ENCODE measurements at regions not wholly inside any gene's neighbourhood (a gene's known extent, or its start where the extent isn't known, plus 50 kb on each side); places are given as distances from the start of the nearest gene placed in this dataset.
A peak's percentile ranks its signal among the peaks of the same experiment; 100 is the strongest.
"Not testable (repeated sequence)": the region's sequence is repeated elsewhere in the genome, so short reads cannot be mapped to it uniquely, and the experiment has no call there.

DNA sequence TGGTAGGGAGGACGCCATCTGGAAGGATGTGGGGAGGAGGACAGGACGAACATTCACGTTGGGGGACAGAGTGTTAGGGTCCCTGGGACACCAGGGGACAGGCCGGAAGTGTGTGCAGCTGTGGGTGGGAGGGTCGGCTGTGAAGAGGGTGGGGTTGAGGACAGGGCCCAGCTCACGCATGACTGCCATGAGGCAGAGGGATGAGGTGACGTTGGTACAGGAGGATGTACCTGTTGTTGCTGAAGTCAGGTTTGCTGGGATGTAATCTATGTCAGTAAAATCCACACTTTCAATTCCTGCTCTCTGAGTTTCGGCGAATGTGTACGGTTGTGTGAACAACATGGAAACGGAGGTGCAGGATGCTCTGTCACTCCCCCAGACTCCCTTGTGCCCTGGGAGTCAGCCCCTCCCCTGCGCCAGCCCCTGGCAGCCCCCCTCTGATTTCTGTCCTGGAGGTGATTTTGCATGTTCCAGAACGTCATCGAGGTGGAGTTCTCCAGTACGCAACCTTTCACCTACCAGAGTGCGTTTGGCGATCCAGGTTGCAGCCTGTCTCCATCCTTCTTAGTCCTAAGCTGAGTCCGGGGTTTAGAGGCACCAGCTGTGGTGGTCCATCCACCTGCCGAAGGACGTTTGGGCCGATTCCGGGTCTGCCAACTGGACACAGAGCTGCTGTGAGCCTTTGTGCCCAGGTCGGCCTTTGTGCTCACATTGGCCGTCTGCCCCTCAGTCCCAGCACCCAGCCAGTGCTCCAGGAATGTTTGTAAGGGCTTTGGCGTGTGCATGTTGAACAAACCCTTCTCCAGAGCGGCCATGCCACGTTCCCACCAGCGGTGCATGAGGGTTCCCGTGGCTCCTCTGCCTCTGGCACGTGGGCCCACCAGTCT lies 203.2 kb downstream of the NPIPB11 start:
- not testable (repeated sequence) for H3K27me3 ChIP-seq, H3K36me3 ChIP-seq, H3K9me3 ChIP-seq, H3K4me3 ChIP-seq
- Histone ChIP-seq H3K27ac (peak overlapping the region; percentile 51), H3K4me1 (peaks cover 34% of the 10 kb centered on the region)
- peak; percentile 54 to 76 for DNase-seq (ENCODE audit: low spot score in 2 of 2)
- WGBS: 86% methylated on average over 23 of the region's 30 CpGs

DNA sequence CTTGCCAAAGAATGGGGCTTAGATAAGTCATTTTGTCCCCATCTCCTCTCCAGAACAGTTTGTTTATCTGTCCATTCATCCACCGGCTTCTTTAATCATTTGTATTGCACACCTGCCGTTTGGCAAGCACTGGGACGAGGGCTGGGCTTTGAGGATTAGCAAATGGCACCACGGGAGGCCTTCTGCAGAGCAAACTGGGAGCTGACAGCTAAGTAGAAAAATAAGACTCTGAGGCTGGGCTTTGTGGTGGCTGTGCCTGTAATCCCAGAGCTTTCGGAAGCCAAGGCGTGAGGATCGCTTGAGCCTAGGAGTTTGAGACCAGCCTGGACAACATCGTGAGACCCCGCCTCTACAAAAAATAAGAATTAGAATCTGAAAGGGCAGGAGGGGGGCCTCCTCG lies 203.9 kb downstream of the NPIPB11 start:
- WGBS: 62% methylated on average over 10 of the region's 10 CpGs
- DNase-seq (ENCODE audit: low spot score in 2 of 2): peak; percentile 62 to 63
- Histone ChIP-seq H3K4me1 (peaks cover 34% of the 10 kb centered on the region), H3K27ac (peak overlapping the region; percentile 51)
- not testable (repeated sequence) for H3K4me3 ChIP-seq, H3K27me3 ChIP-seq, H3K9me3 ChIP-seq, H3K36me3 ChIP-seq

DNA sequence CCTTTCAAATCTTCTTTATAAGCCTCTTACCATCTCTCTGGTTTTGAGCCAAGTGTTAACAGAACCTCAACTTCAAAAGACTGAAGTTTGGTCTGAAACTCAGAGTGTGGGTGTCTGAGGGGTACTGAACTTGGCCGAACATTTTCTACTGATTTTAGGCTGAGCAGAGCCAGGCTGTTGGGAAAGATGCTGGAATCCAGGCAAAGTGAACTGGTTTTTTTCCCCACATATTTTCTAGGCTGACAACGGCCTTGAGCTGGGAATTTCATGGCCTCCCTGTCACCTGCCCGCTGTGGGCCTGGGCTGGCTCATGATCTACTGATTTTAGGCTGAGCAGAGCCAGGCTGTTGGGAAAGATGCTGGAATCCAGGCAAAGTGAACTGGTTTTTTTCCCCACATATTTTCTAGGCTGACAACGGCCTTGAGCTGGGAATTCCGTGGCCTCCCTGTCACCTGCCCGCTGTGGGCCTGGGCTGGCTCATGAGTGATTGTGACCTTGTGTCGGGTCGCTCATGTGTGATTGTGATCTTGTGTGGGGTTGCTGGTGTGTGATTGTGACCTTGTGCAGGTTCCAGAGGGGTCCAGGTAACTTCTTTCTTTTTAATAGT lies 204.4 kb downstream of the NPIPB11 start:
- H3K36me3 ChIP-seq, H3K4me3 ChIP-seq, H3K27me3 ChIP-seq, H3K27ac ChIP-seq, H3K9me3 ChIP-seq: not testable (repeated sequence)
- peak in 1 of 3 donors; percentile 5 for TF ChIP-seq POLR2AphosphoS5 (IDR thresholded peaks at IDR 0.05)
- WGBS: 31% methylated on average over 6 of the region's 8 CpGs
- peak; percentile 82 to 89 for DNase-seq (ENCODE audit: low spot score in 2 of 2)
- peaks cover 34% of the 10 kb centered on the region for H3K4me1 ChIP-seq

DNA sequence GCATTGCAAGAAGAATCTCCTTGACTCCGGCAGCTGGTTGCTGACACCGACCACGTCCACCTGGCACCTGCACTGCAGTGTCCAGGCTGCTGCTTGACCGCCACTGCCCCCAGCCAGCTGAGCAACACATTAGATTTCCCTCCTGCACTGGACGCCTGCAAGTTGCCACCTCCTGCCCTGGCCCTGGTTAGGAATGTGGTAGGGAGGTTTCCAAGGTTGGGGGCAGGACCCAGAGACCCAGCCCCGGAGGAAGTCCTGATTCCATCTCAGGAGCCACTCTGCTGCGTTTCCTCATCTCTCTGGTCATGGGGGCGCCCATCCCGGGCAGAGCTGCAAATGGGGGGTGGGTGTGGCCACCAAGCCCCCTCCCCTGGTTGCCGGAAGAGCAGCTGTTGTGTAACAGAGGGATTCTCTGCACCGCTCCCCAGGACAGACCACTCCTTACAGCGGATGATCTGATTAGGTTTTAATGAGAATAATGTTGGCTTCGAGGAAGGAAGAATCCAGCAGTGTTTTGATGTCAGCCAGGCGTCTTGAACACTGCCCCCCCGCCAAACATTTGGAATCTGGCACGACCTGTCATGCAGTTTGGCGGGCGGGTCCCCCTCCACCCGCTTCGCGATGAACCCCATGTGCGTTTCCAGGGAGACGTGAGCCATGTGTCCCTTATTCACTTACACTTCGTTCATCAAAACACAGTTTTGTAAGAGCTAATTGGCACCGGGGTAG lies 205.1 kb downstream of the NPIPB11 start:
- not testable (repeated sequence) for H3K4me3 ChIP-seq, H3K36me3 ChIP-seq, H3K27me3 ChIP-seq, H3K9me3 ChIP-seq
- peak; percentile 81 to 83 for DNase-seq (ENCODE audit: low spot score in 2 of 2)
- Histone ChIP-seq H3K27ac (peak overlapping the region; percentile 62), H3K4me1 (peaks cover 34% of the 10 kb centered on the region)
- TF ChIP-seq POLR2AphosphoS5 (IDR thresholded peaks at IDR 0.05): peak in 1 of 3 donors; percentile 14
- WGBS: 29% methylated on average over 13 of the region's 25 CpGs

DNA sequence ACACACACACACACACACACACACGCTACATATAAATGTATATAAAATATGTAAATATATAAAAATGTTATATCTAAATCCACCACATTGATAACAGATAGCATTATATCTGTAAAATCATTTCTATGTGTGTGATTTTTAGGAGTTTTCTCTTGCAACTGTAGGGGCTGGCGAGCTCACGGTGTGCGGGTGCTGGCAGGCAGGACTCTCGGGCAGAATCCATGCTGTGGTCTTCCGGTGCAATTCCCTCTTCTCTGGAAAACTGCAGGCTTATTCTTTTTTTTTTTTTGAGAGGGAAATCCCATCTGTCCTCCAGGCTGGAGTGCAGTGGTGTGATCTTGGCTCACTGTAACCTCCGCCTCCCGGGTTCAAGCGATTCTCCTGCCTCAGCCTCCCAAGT lies 205.8 kb downstream of the NPIPB11 start:
- H3K4me3 ChIP-seq, H3K36me3 ChIP-seq, H3K9me3 ChIP-seq, H3K27me3 ChIP-seq: not testable (repeated sequence)
- 65% methylated on average over 9 of the region's 9 CpGs for WGBS
- DNase-seq (ENCODE audit: low spot score in 2 of 2): peak in 1 of 2 donors; percentile 30
- Histone ChIP-seq H3K27ac (peak overlapping the region; percentile 62), H3K4me1 (peaks cover 34% of the 10 kb centered on the region)

DNA sequence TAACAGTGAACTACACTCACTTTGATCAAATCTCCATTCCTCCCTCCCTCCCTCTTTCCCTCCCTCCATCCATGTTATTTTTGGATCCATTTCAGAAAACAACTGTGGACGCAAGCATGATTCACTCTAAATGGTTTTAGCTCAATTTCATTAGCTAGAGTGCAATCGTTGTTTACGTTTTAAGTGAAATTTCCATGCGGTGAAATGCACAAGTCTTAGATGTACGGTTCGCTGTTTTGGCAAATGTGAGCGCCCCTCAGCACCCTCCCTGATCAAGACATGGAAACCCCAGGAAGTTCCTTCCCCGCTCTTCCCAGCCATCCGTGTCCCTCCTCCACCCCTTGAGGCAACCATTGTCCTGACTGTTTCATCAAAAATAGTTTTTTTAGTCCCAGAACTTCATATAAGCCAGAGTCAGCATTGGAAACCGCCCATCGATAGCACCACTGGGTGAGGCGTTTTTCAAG lies 206.3 kb downstream of the NPIPB11 start:
- not testable (repeated sequence) for H3K36me3 ChIP-seq, H3K9me3 ChIP-seq, H3K27me3 ChIP-seq, H3K4me3 ChIP-seq
- peak overlapping the region; percentile 62 for H3K27ac ChIP-seq
- 50% methylated on average over 12 of the region's 12 CpGs for WGBS
- DNase-seq (ENCODE audit: low spot score in 2 of 2): peak; percentile 73 to 79
- H3K4me1 ChIP-seq: peaks cover 30% of the 10 kb centered on the region

DNA sequence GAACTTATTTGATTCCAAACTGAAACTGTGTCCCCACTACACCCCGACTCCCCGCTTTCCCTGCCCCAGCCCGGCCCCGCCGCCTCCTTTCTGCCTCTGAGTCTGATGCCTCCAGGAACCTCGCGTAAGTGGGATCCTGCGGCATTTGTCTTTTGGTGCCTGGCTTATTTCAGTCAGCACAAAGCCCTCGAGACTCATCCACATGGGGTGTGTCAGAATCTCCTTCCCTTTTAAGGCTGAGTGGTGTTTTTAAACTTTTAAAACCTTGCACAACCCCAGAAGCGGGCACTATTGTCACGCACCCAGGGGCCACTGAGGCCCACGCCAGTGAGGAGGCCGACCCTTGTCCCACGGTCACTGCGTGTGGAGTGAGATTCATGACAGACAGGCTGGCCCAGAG lies 206.9 kb downstream of the NPIPB11 start:
- WGBS: 51% methylated on average over 11 of the region's 15 CpGs
- DNase-seq (ENCODE audit: low spot score in 2 of 2): peak; percentile 74 to 83
- peak in 1 of 2 donors; percentile 18 for TF ChIP-seq POLR2A (IDR thresholded peaks at IDR 0.05)
- H3K9me3 ChIP-seq, H3K27me3 ChIP-seq, H3K36me3 ChIP-seq, H3K4me3 ChIP-seq: not testable (repeated sequence)
- H3K4me1 ChIP-seq: peaks cover 27% of the 10 kb centered on the region
- peak overlapping the region; percentile 62 for H3K27ac ChIP-seq

DNA sequence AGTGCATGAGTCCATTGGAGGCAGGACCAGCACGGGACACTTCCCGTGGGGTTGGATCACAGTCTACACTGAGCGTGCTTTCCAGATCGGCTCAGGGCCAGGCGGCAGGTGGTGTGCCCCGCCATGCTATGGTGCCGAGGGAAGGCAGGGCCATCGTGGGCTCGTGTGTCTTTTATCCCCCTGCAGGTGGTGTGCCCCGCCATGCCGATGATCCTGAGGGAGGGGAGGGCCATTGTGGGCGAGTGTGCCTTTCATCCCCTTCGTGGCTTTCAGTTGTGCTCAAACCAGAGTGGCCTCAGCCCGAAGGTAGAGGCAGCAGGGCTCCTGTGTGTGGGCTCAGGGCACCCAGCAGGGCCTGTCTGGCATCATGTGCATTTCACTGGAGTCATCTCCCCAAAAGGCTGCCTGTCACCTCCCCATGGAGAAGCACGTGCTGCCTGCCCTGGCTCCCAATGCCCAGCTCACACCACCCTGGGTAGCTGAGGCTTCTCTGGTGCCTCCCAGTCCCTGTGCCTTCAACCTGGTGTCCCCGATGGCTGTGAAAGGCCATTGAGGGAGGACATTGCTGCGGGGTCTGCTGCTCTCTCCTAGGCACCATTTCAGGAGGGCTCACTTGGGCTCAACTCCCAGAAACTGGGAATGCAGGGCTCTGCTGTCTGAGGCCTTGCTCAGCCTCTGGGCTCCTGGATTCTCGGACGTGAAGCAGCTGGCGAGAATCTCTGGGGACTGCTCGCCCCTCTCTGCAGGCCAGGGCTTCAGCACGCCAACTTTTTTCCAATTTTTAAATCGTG lies 207.6 kb downstream of the NPIPB11 start:
- Histone ChIP-seq H3K27ac (peak overlapping the region; percentile 62), H3K4me3 (no peak overlapping the region)
- DNase-seq (ENCODE audit: low spot score in 2 of 2): peak; percentile 62 to 65

More for the DNA sequence above, 207.6 kb downstream of the NPIPB11 start:
- no peak for TF ChIP-seq POLR2AphosphoS5 (IDR thresholded peaks at IDR 0.05)
- TF ChIP-seq, protein P1, sequence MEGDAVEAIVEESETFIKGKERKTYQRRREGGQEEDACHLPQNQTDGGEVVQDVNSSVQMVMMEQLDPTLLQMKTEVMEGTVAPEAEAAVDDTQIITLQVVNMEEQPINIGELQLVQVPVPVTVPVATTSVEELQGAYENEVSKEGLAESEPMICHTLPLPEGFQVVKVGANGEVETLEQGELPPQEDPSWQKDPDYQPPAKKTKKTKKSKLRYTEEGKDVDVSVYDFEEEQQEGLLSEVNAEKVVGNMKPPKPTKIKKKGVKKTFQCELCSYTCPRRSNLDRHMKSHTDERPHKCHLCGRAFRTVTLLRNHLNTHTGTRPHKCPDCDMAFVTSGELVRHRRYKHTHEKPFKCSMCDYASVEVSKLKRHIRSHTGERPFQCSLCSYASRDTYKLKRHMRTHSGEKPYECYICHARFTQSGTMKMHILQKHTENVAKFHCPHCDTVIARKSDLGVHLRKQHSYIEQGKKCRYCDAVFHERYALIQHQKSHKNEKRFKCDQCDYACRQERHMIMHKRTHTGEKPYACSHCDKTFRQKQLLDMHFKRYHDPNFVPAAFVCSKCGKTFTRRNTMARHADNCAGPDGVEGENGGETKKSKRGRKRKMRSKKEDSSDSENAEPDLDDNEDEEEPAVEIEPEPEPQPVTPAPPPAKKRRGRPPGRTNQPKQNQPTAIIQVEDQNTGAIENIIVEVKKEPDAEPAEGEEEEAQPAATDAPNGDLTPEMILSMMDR (IDR thresholded peaks at IDR 0.05): no peak
- no peaks in the 10 kb centered on the region for H3K36me3 ChIP-seq
- H3K27me3 ChIP-seq: no peaks in the 10 kb centered on the region
- H3K9me3 ChIP-seq: no peaks in the 10 kb centered on the region
- WGBS: 72% methylated on average over 14 of the region's 23 CpGs
- peaks cover 26% of the 10 kb centered on the region for H3K4me1 ChIP-seq

All from suprapubic skin (tissue), 4 donors.